CD4-positive, alpha-beta T cell treated with Interleukin-15 for 4 hours (primary cell): ENCODE measurements at regions not wholly inside any gene's neighbourhood (a gene's known extent, or its start where the extent isn't known, plus 50 kb on each side); places are given as distances from the start of the nearest gene placed in this dataset.

Experiments
- DNase-seq: peaks from one replicate; pipeline ENCODE4 v3.0.0-alpha.2; 2020; ENCODE audit warnings: low spot score

DNA sequence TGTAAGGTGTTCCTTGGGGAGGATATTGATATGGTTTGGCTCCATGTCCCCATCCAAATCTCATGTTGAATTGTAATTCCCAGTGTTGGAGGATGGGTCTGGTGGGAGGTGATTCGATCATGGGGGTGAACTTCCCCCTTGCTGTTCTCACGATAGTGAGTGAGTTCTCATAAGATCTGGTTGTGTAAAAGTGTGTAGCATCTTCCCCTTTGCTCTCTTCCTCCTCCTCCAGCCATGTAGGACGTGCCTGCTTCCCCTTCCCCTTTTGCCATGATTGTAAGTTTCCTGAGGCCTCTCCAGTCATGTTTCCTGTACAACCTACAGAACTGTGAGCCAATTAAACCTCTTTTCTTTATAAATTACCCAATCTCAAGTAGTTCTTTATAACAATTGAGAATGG, 458.7 kb downstream of the LPIN1 start:
- DNase-seq, result no peak

GRCh38 chr2:12207491-12207890, 461.1 kb downstream of the LPIN1 start:
- DNase-seq, result no peak

DNA sequence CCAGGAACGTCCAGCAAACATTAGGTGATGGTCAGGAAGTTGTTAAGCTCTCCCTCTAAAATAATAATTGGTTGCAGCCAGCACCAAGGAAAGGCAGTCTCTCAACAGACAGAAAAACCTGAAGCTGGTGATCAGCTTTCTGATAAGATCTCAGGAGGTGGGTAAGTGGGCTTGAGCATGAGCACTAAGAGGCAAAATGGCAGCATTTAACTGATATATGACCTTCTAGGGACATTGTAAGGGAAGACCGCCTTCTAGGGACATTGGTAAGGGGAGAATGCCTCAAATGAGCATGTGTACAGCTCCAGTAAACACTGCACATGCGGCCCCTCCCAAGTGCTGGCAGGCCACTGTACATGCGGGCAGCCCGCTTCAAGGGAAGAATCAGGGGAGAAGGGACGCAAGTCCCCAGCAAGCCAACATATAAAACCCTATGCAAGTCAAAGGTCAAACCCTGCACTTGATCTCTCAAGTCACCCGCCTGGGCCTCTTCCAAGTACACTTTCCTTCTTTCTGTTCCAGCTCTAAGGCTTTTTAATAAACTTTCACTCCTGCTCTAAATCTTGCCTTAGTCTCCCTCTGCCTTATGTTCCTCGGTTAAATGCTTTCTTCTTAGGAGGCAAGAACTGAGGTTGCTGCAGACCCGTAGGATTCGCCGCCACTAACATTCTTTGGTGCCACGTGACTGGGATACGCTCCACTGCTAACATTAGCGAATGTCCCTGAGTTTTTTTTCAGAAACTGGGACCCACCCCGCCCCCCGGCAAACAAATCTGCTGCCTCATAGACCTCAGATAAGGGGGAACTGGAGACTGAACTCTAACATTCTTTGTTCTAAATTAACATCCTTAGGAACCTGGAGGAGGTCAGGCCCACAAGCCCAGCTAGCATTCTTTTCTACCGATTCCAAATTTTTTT, 463.8 kb downstream of the LPIN1 start:
- DNase-seq, result no peak

GRCh38 chr2:12211326-12212175, 465.1 kb downstream of the LPIN1 start:
- DNase-seq, result no peak

- DNase-seq, result no peak
Measured at GRCh38 chr2:12212841-12213597, 466.6 kb downstream of the LPIN1 start.

DNA sequence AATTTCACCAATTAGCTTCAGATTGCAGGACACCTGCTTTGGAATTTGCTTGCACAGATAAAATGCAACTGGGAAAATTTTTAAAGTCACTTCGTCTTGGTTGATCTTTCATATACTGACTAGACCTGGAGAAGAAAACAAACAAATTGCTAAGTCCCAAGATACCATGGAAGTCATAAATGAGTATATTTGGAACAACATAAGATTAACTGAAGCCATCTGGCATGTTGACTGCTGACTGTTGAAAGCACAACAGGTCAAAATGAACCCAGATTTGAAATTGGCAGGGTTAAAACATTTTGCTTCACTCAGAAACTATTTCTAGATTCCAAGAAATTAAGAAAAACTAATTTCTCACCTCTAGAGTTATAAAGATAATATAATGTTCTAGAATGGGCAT, 470.7 kb downstream of the LPIN1 start:
- DNase-seq, result no peak

DNA sequence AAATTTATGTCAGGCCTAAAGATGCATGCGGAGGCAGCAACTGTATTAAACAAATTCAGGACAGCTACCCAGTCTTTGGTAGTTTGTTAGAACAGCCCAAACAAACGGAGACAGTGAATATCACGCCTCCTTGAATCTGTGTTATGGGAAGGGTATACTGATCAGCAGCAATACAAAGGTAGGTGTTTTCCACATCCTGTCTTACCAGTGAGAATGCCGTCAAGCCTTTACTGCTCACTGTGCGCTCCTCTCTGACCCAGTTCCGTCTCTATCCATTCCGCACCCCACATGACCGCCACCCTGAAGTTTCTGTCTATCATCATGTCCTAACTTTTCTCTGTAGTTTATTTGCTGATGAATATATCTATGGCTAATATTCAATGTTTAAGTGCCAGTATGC, 473.3 kb downstream of the LPIN1 start:
- no peak for DNase-seq

GRCh38 chr2:12221584-12221983, 475.2 kb downstream of the LPIN1 start:
- no peak for DNase-seq

DNA sequence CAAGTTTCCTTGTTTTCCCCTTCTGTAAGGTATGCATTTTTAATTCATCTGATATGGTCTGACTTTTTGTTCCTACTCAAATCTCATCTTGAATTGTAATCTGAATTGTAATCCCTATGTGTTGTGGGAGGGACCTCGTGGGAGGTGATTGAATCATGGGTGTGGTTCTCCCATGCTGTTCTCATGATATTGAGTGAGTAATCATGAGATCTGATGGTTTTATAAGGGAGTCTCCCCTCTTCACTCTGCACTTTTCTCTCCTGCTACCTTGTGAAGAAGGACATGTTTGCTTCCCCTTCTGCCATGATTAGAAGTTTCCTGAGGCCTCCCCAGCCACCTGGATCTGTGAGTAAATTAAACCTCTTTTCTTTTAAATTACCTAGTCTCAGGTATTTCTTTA, 476.1 kb downstream of the LPIN1 start:
- DNase-seq, result no peak

GRCh38 chr2:12223732-12224131, 477.3 kb downstream of the LPIN1 start:
- DNase-seq, result no peak

- DNase-seq, result no peak
Measured at GRCh38 chr2:12226653-12227052, 480.2 kb downstream of the LPIN1 start.

DNA sequence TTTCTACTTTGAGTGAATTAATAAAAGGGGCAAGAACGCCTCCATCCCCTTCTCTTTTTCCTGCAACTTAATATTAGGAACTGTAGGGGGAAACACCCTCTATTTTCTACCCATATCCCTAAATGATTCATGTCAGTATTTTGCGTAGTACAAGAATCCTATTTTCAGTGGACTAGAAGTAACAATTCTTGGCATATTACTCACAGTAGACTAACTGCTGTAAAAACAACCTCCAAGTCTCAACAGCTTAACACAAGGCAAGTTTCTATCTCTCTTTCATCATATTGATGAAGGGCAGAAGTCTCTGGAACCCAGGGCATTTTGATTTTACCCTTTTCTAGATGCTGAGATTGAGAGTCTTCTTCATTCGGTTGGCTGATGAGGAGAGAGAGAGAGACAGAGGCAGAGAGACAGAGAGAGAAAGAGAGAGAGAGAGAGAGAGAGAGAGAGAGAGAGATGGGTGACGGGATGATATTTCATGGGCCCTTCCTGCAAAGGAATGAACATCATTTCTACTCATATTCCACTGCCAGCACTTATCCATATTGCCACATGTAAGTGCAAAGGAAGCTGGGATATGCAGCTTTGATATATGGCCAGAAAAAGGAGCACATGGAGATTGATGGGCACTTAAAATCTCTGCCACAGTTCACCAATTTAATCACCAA, 481.6 kb downstream of the LPIN1 start:
- DNase-seq, result no peak

DNA sequence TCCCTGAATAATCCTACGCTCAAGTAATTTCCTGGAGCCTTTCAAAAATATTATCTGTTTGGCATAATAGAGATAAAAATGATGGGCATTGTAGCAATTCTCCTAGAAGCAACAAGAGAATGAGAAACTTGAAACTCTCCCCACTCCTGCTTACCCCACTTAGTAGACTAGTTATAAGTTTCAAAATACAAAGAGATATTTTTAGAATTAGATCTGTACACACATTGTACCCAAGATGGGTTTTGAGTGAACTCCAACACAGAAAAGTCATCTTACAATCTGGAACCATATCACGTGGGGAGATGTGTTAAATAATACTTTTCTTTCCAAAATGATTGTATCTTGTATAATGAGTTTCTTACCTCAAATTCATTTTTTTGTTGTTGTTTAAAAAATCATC, 484.9 kb downstream of the LPIN1 start:
- DNase-seq, result no peak

DNA sequence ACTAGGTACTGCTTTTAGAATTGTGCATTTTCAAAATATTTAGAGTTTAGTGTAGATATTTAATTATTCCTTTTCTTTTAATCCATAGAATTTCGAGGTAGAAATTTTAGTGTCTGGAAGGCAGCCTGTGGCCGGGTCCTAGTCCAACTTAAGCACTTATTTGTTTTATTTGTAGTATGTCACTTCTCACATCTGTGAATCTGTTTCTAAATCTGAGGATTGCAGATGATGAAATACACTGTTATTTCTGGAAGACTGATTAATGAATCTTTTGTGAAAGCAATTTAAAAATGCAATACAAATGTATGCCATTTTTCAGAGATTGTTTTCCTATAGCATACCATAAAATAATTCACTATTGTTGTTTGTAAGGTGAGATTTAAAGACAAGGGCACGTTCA, 483.9 kb upstream of the TRIB2 start:
- no peak for DNase-seq

DNA sequence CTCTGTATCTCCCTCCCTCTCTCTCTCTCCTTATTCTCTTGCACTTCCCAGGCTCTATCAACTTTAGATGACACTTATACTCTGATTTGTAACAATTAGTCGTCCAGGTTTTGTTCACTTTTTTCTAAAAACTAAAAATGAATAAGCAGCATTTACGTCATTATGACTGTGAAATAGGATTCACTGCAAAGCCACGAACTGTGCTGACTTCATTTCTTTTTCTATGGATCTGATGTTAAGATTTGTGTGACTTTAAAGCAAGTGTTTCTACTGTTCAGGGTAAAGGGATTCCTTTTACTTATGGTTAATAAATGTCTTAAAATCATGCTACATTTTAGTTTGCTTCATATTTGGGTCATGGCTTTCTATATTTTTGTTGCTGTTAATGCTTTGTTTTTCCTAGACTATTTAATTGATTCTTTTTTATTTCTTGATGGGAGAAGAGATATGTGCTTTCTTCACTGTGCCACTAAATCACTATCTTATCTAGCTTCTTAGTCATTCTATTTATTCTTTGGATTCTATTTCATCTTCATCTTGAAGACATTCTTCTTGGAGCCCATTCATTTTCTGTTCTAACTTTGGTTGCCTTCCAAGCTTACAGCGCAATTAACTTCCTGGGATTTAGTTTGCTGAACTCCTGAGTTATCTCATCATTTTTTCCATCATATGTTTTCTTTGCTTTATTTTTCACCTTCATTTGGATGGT, 480.4 kb upstream of the TRIB2 start:
- DNase-seq, result no peak

- DNase-seq, result no peak
Measured at GRCh38 chr2:12240206-12240605, 476.5 kb upstream of the TRIB2 start.

DNA sequence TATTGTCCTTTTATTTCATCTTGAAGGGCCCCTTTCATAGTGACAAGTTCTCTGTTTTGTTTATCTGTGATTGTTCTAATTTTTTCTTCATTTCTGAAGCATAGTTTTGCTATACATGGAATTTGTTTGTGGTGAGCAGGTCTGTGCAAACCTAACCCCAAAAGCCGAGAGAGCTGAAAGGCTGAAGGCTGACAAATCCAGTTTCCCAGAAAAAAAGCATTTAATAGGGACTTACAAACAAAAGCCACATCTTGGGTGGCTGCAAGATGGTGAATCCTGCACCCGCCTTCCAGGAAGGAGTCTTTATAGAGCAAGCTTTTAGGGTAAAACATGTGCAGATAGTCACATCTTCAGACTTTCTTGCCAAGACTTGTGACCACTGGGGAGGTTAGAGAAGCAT, 473.4 kb upstream of the TRIB2 start:
- no peak for DNase-seq

DNA sequence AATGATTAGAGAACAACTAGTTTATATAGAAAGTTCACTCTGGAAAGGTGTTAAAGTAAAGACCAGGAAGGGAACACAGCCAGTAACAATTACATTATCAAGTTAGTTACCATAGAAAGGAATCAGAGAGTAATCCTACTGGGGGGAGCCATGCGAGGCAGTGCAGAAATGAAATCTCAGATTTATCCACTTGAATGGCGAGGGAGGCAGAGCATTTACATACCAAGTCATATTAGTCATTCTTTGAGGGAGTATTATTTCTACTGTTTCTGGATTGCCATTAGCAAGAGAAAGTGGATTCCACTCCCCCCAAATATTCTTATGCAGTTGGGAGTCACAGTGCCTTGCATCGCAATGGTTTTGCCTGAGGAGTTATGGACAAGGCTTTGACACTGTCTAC, 472.7 kb upstream of the TRIB2 start:
- DNase-seq, result no peak

GRCh38 chr2:12251121-12251520, 465.6 kb upstream of the TRIB2 start:
- DNase-seq, result no peak

GRCh38 chr2:12251749-12252148, 465.0 kb upstream of the TRIB2 start:
- no peak for DNase-seq

- DNase-seq, result no peak
Measured at GRCh38 chr2:12253167-12253778, 463.5 kb upstream of the TRIB2 start.
